HG03097 (cell line): ENCODE measurements at regions not wholly inside any gene's neighbourhood (a gene's known extent, or its start where the extent isn't known, plus 50 kb on each side); places are given as distances from the start of the nearest gene placed in this dataset.
A peak's percentile ranks its signal among the peaks of the same experiment; 100 is the strongest.

Experiments used
- ATAC-seq: cut with Tn5 transposase; IDR thresholded peaks from one replicate; pipeline ENCODE4 v1.9.1; 2021; ENCODE audit not compliant: unreplicated experiment, low FRiP score

DNA sequence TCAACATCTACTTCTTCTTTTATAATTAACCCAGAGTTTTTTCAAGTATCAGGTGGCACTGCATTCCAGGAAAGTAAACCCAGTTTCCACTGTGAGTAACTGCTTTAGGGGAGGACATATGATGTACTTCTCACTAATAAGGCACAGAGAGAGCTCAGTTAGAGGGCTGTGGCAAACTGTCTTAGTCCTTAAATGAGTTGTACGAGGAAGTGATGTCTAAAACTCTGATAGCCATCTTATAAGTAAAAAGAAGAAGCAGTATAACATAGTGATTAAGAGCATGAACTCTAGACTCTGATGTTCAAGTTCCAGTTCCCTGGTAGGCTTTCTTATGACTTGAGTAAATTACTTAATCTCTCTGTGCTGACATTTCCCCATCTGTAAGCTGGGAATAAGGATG is 58.7 kb upstream of the PTGS2 start:
- ATAC-seq, result peak; percentile 76

DNA sequence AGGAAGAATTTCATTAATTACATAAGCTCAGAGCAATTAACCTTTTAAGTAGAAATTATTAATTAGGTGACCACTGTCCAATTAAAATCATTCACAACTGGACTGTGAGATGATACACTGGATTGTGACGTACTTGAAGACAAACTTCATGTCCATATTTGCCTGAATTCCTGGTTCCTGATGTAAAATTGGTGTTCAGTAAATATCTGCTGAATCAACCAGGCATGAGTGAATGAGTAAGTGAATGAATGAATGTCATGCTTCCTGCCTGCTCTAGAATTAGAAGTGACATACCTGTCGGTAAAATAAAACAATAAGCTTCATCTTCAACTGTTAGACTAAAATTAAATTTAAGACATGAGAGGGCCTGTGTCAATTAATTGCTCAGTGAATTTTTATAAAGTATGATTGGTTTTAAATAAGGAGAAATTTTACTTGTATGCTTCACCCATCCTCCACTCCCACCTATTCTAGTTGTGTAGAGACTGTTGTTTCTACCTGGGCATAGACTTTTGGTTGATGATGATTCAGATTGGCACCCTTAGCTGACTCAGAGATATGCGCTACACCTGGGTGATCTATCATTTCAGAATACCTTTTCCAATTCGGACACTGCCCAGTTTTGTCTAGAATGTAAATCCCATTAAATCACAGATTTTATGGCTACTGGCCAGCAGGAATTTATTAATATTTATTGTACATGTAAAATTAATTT is 56.9 kb upstream of the PTGS2 start:
- no peak for ATAC-seq

- no peak for ATAC-seq
Observed at GRCh38 chr1:186735463-186735862, 55.2 kb upstream of the PTGS2 start.

GRCh38 chr1:186730951-186731729 is 50.9 kb upstream of the PTGS2 start:
- ATAC-seq, result no peak
